GM18861 (cell line): ENCODE measurements at regions not wholly inside any gene's neighbourhood (a gene's known extent, or its start where the extent isn't known, plus 50 kb on each side); places are given as distances from the start of the nearest gene placed in this dataset.
A peak's percentile ranks its signal among the peaks of the same experiment; 100 is the strongest.
"Not testable (repeated sequence)": the region's sequence is repeated elsewhere in the genome, so short reads cannot be mapped to it uniquely, and the experiment has no call there.

Experiments
- ATAC-seq: cut with Tn5 transposase; IDR thresholded peaks from one replicate; pipeline ENCODE4 v1.9.1; 2021; ENCODE audit not compliant: unreplicated experiment

GRCh38 chr12:89875809-89876208, 167.2 kb upstream of the ATP2B1 start:
- ATAC-seq = no peak

GRCh38 chr12:89875225-89875624, 166.6 kb upstream of the ATP2B1 start:
- ATAC-seq = no peak

GRCh38 chr12:89874146-89874545, 165.5 kb upstream of the ATP2B1 start:
- no peak for ATAC-seq

- ATAC-seq = no peak
Observed at GRCh38 chr12:89873745-89874144, 165.1 kb upstream of the ATP2B1 start.

GRCh38 chr12:89872922-89873630, 164.4 kb upstream of the ATP2B1 start:
- ATAC-seq = no peak

GRCh38 chr12:89870413-89871184, 162.0 kb upstream of the ATP2B1 start:
- ATAC-seq = no peak

- not testable (repeated sequence) for ATAC-seq
Observed at GRCh38 chr12:89867611-89868010, 159.0 kb upstream of the ATP2B1 start.

- no peak for ATAC-seq
Observed at GRCh38 chr12:89864411-89864810, 155.8 kb upstream of the ATP2B1 start.

- peak; percentile 16 for ATAC-seq
Observed at GRCh38 chr12:89863968-89864367, 155.3 kb upstream of the ATP2B1 start.

- peak; percentile 47 for ATAC-seq
Observed at GRCh38 chr12:89863493-89863938, 154.9 kb upstream of the ATP2B1 start.

GRCh38 chr12:89862511-89863445, 154.1 kb upstream of the ATP2B1 start:
- ATAC-seq = peak; percentile 59

- no peak for ATAC-seq
Observed at GRCh38 chr12:89861086-89861485, 152.4 kb upstream of the ATP2B1 start.

GRCh38 chr12:89859508-89860220, 151.0 kb upstream of the ATP2B1 start:
- no peak for ATAC-seq

- no peak for ATAC-seq
Observed at GRCh38 chr12:89858718-89859117, 150.1 kb upstream of the ATP2B1 start.

GRCh38 chr12:89857652-89858274, 149.1 kb upstream of the ATP2B1 start:
- ATAC-seq = no peak

GRCh38 chr12:89856431-89856830, 147.8 kb upstream of the ATP2B1 start:
- peak; percentile 93 for ATAC-seq

- no peak for ATAC-seq
Observed at GRCh38 chr12:89848732-89849131, 140.1 kb upstream of the ATP2B1 start.

GRCh38 chr12:89846473-89847055, 137.9 kb upstream of the ATP2B1 start:
- no peak for ATAC-seq

GRCh38 chr12:89845767-89846166, 137.1 kb upstream of the ATP2B1 start:
- ATAC-seq = no peak

GRCh38 chr12:89845366-89845765, 136.7 kb upstream of the ATP2B1 start:
- ATAC-seq = no peak
